ENCODE measurements at regions not wholly inside any gene's neighbourhood (a gene's known extent, or its start where the extent isn't known, plus 50 kb on each side); places are given as distances from the start of the nearest gene placed in this dataset.

DNA sequence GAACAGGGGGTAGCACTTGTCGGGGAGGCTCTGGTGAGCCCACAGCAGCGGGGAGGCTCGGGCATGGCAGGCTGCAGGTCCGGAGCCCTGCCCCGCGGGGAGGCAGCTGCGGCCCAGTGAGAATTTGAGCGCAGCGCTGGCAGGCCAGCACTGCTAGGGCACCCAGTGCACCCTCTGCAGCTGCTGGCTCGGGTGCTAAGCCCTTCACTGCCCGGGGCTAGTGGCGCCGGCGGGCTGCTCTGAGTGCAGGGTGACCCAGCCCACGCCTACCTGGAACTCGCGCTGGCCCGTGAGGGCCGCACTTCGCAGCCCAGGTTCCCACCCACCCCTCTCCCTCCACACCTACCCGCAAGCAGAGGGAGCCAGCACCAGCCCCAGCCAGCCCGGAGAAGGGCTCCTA lies 151.0 kb downstream of the NXNL2 start:
- TF ChIP-seq, protein P1, sequence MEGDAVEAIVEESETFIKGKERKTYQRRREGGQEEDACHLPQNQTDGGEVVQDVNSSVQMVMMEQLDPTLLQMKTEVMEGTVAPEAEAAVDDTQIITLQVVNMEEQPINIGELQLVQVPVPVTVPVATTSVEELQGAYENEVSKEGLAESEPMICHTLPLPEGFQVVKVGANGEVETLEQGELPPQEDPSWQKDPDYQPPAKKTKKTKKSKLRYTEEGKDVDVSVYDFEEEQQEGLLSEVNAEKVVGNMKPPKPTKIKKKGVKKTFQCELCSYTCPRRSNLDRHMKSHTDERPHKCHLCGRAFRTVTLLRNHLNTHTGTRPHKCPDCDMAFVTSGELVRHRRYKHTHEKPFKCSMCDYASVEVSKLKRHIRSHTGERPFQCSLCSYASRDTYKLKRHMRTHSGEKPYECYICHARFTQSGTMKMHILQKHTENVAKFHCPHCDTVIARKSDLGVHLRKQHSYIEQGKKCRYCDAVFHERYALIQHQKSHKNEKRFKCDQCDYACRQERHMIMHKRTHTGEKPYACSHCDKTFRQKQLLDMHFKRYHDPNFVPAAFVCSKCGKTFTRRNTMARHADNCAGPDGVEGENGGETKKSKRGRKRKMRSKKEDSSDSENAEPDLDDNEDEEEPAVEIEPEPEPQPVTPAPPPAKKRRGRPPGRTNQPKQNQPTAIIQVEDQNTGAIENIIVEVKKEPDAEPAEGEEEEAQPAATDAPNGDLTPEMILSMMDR (conservative IDR thresholded peaks at IDR 0.05; ENCODE audit: low read length), result no peak
- TF ChIP-seq EZH2phosphoT487 (IDR thresholded peaks at IDR 0.05; ENCODE audit: borderline replicate concordance, low read depth, low read length), result no peak

Measured in OCI-LY7 (cell line).